Gastrocnemius medialis (tissue), 4 donors: ENCODE measurements at regions not wholly inside any gene's neighbourhood (a gene's known extent, or its start where the extent isn't known, plus 50 kb on each side); places are given as distances from the start of the nearest gene placed in this dataset.

ENCODE experiments used
- ATAC-seq, 2 donors: fragments of 150-250 bp; one replicate each; pipeline ENCODE4 v1.9.1; 2016
- DNase-seq, 2 donors: peaks; one replicate each; pipeline ENCODE4 v3.0.0-alpha.2; 2019
- H3K27ac ChIP-seq, 4 donors: fragments of 200-600 bp; sonication (generic); 1 replicate in 1 of 4; 2 replicates in 3 of 4; pipeline ENCODE4 v1.5.1; 2016 to 2018; ENCODE audit warnings: mild to moderate bottlenecking in 2 of 4, moderate library complexity in 1 of 4
- H3K27me3 ChIP-seq, 3 donors: fragments of 200-600 bp; sonication (generic) in 2 of 3; 1 replicate in 1 of 3; 2 replicates in 2 of 3; pipeline versions ENCODE4 v1.5.1 to v1.6.0; 2016 to 2019; ENCODE audit warnings: mild to moderate bottlenecking in 1 of 3, moderate library complexity in 1 of 3
- H3K36me3 ChIP-seq, 2 donors: fragments of 200-600 bp; sonication (generic) in 1 of 2; one replicate each; pipeline ENCODE4 v1.5.1; 2017 to 2018
- H3K4me1 ChIP-seq, 2 donors: fragments of 200-600 bp; sonication (generic) in 1 of 2; one replicate each; pipeline ENCODE4 v1.5.1; 2016 to 2017; ENCODE audit warnings: mild to moderate bottlenecking in 2 of 2
- H3K4me3 ChIP-seq, 4 donors: fragments of 200-600 bp; sonication (generic) in 3 of 4; 1 replicate in 1 of 4; 2 replicates in 3 of 4; pipeline ENCODE4 v1.5.1; 2016 to 2019; ENCODE audit warnings: mild to moderate bottlenecking in 2 of 4
- H3K9me3 ChIP-seq, 3 donors: fragments of 200-600 bp; sonication (generic) in 2 of 3; 1 replicate in 1 of 3; 2 replicates in 2 of 3; pipeline ENCODE4 v1.5.1; 2016 to 2019
- POLR2A ChIP-seq, 2 donors: fragments of 450-650 bp; IDR thresholded peaks; one replicate each; pipeline ENCODE4 v1.6.1; 2017; ENCODE audit warnings: antibody characterized with exemption in 2 of 2, mild to moderate bottlenecking in 2 of 2, moderate library complexity in 2 of 2
- in situ Hi-C, 4 donors: fragments of 200-750 bp; cut with MboI; loops; one replicate each; pipeline versions ENCODE4 v1.15.0 to v1.8.0; 2017; ENCODE audit warnings: low sequenced_read_pairs in 4 of 4
- intact Hi-C: fragments of 100-400 bp; cut with DNase I; formaldehyde crosslinking; loops from one replicate; pipeline ENCODE4 v1.15.1; 2023; ENCODE audit warnings: low total_unique reads
- TF ChIP-seq, protein P1 (sequence below), 5 experiments: fragments of 450-650 bp in 3 of 5; fragments of 200-600 bp in 2 of 5; sonication (generic) in 2 of 5; IDR thresholded peaks in 4 of 5; conservative IDR thresholded peaks in 1 of 5; 1 replicate in 4 of 5; 2 replicates in 1 of 5; pipeline ENCODE4 v1.5.1; 2016 to 2019; ENCODE audit warnings: antibody characterized with exemption in 5 of 5, mild to moderate bottlenecking in 3 of 5, moderate library complexity in 3 of 5

DNA sequence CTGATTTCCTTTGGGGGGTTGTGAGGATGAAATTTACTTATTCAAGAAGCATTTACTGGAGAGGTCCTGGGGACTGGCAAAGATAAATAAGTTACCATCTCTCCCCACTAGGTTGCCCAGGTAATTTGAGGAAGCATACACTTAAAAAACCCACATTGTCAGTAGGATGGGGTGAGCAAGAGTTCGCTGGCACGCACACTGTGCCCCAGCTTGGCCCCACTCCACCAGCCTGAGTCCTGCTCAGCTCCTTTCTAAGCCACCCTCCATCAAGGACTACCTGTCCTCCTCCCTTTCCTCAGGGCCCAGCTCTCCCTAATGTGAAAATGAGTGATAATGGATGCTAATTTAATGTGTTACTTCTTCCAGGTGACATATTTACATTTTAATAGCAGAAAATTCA is 216.5 kb upstream of the PLET1 start:
- in situ Hi-C loops (no loop called here), intact Hi-C loops (no loop called here)
- Histone ChIP-seq H3K4me1 (no peaks in the 10 kb centered on the region), H3K4me3 (no peak overlapping the region), H3K27me3 (no peaks in the 10 kb centered on the region), H3K27ac (no peak overlapping the region), H3K36me3 (no peaks in the 10 kb centered on the region), H3K9me3 (no peaks in the 10 kb centered on the region)
- no peak for ATAC-seq
- no peak for TF ChIP-seq POLR2A (IDR thresholded peaks at IDR 0.05)
- TF ChIP-seq, protein P1, sequence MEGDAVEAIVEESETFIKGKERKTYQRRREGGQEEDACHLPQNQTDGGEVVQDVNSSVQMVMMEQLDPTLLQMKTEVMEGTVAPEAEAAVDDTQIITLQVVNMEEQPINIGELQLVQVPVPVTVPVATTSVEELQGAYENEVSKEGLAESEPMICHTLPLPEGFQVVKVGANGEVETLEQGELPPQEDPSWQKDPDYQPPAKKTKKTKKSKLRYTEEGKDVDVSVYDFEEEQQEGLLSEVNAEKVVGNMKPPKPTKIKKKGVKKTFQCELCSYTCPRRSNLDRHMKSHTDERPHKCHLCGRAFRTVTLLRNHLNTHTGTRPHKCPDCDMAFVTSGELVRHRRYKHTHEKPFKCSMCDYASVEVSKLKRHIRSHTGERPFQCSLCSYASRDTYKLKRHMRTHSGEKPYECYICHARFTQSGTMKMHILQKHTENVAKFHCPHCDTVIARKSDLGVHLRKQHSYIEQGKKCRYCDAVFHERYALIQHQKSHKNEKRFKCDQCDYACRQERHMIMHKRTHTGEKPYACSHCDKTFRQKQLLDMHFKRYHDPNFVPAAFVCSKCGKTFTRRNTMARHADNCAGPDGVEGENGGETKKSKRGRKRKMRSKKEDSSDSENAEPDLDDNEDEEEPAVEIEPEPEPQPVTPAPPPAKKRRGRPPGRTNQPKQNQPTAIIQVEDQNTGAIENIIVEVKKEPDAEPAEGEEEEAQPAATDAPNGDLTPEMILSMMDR (IDR thresholded peaks at IDR 0.05 in 4 of 5, conservative IDR thresholded peaks at IDR 0.05 in 1 of 5): no peak
- no peak for DNase-seq

DNA sequence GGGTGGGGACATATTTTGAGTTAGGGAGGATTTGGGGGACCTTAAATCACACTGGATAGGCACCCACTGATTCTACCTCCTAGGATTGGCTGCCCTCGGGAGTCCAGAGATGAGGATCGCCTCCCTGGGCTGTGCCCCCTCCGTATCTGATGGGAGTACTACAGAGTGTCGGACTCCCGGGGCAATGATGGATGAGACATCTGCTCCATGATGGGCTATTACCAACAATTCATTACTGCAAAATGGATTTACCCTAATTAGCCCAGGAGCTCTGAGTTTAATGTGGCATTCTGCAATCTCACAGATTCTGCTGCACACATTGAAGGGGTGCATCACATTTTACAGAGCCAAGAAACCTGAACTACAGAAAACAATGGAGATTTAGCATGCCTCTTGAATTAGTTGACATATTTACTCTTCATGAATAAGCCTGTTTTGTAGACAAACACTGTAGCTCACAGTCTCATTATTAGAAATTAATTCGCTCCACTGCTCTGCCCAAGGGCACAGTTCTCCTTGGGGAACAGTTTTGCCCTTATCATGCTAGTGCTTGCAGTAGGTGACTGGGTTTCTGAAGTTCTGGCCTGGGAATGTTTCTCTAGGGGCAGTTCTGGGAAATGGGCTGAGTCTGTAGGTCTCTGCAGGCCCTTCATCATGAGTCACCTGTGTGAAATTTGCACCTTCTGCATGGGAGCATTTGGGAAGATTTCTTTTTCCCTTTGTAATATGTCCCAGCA is 217.1 kb upstream of the PLET1 start:
- in situ Hi-C loops: no loop called here
- no peak for TF ChIP-seq POLR2A (IDR thresholded peaks at IDR 0.05)
- TF ChIP-seq, protein P1 (IDR thresholded peaks at IDR 0.05 in 4 of 5, conservative IDR thresholded peaks at IDR 0.05 in 1 of 5): no peak
- Histone ChIP-seq H3K27me3 (no peaks in the 10 kb centered on the region), H3K9me3 (no peaks in the 10 kb centered on the region), H3K4me3 (no peak overlapping the region), H3K4me1 (no peaks in the 10 kb centered on the region), H3K27ac (no peak overlapping the region), H3K36me3 (no peaks in the 10 kb centered on the region)
- DNase-seq: no peak
- ATAC-seq: no peak
- intact Hi-C loops: no loop called here

DNA sequence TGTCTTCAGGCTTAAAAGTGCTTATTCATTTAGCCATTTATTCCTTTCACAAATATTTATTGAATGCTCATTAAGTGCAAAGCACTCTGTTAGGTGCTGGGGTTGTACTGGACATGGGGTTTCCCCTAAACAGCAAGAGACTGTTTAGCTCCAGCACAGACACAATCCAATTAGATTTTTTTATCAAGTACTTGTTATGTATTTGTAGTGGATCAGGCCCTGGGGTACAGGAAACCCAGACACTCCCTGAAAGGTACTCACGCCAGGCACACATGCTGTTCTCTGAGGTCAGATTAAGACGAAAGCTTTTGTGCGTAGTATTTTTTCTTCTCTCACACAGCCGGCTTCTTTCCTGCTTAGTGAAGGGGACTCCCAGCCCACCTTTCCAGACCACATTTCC is 218.1 kb upstream of the PLET1 start:
- H3K36me3 ChIP-seq: no peaks in the 10 kb centered on the region
- no peaks in the 10 kb centered on the region for H3K9me3 ChIP-seq
- no peak overlapping the region for H3K4me3 ChIP-seq
- TF ChIP-seq, protein P1 (IDR thresholded peaks at IDR 0.05 in 4 of 5, conservative IDR thresholded peaks at IDR 0.05 in 1 of 5): no peak
- TF ChIP-seq POLR2A (IDR thresholded peaks at IDR 0.05): no peak
- in situ Hi-C loops (no loop called here), intact Hi-C loops (no loop called here)
- H3K27ac ChIP-seq: no peak overlapping the region
- ATAC-seq: no peak
- no peaks in the 10 kb centered on the region for H3K27me3 ChIP-seq
- H3K4me1 ChIP-seq: no peaks in the 10 kb centered on the region
- no peak for DNase-seq

DNA sequence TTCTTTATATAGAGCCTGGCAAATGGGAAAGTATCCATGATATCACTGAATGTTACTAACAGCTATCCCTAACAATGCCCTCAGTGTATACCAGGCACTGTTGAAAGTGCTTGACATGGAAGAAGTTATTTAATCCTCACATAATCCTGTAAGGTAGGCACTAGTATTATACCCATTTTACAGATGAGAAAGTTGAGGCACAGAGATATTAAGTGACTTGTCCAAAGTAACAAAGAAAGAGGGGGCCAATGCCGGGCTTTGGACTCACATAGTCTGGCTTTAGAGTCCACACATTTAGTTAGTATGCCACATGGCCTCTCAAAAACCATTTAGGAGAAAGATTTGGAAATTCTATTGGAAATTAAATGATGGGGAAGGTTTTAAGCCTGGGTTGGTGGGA is 220.8 kb upstream of the PLET1 start:
- DNase-seq (no peak), ATAC-seq (no peak)
- no peak overlapping the region for H3K27ac ChIP-seq
- TF ChIP-seq POLR2A (IDR thresholded peaks at IDR 0.05): no peak
- TF ChIP-seq, protein P1 (IDR thresholded peaks at IDR 0.05 in 4 of 5, conservative IDR thresholded peaks at IDR 0.05 in 1 of 5): no peak
- intact Hi-C loops: no loop called here
- no peaks in the 10 kb centered on the region for H3K9me3 ChIP-seq
- H3K27me3 ChIP-seq: no peaks in the 10 kb centered on the region
- H3K36me3 ChIP-seq: no peaks in the 10 kb centered on the region
- no peak overlapping the region for H3K4me3 ChIP-seq
- in situ Hi-C loops: no loop called here
- H3K4me1 ChIP-seq: no peaks in the 10 kb centered on the region

DNA sequence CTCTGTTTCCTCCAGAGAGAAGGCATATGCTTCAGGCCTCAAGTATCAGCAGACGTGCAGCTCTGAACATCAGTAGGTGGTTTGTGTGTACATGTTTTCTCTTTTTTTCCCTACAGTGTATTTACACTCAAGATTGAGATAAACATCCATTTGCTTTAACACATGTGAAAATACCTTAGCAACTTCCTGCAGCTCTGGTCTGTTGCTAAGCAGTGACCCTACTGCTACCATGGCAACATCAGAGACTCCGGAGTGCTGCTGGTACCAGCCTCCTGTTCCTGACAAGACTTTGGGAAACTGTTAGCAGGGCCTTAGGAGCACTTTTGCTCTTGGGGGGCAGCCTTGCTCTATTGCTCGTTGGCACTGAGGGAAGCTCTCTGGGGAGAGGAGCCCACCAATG is 221.2 kb upstream of the PLET1 start:
- H3K9me3 ChIP-seq: no peaks in the 10 kb centered on the region
- DNase-seq: no peak
- in situ Hi-C loops (no loop called here), intact Hi-C loops (no loop called here)
- H3K4me1 ChIP-seq: no peaks in the 10 kb centered on the region
- TF ChIP-seq, protein P1 (IDR thresholded peaks at IDR 0.05 in 4 of 5, conservative IDR thresholded peaks at IDR 0.05 in 1 of 5): no peak
- TF ChIP-seq POLR2A (IDR thresholded peaks at IDR 0.05): no peak
- H3K27me3 ChIP-seq: no peaks in the 10 kb centered on the region
- H3K36me3 ChIP-seq: no peaks in the 10 kb centered on the region
- no peak overlapping the region for H3K4me3 ChIP-seq
- H3K27ac ChIP-seq: no peak overlapping the region
- ATAC-seq: no peak
